ENCODE measurements at regions not wholly inside any gene's neighbourhood (a gene's known extent, or its start where the extent isn't known, plus 50 kb on each side); places are given as distances from the start of the nearest gene placed in this dataset.
A peak's percentile ranks its signal among the peaks of the same experiment; 100 is the strongest.

DNA sequence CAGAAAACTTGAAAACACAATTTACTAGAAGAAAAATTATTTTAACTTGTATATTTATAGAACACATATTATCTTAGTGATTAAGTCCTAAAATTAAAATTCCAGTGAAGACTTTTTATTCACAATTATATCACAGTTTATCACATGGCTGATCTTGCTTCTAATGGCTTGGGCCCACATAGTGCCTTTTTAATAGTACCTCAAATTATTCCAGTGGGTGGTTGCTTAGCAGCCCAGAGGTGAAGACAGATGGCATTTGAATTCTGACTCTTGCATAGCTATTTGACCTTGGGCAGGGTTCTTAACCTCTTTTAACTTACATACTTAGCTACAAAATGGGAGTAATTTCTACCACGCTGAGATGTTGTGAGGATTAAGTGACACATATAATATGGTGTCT, 214.7 kb upstream of the SGO1 start:
- no peaks in the 10 kb centered on the region for H3K9me3 ChIP-seq
- H3K27ac ChIP-seq: peak overlapping the region in 1 of 2 donors; percentile 14
- no peaks in the 10 kb centered on the region for H3K27me3 ChIP-seq
- no peak for DNase-seq (ENCODE audit: low spot score in 2 of 2)
- intact Hi-C loops (cut with DNase I): no loop called here
- no peak overlapping the region for H3K4me3 ChIP-seq
- H3K4me1 ChIP-seq: no peaks in the 10 kb centered on the region
- no peaks in the 10 kb centered on the region for H3K36me3 ChIP-seq
- TF ChIP-seq CTCF (IDR thresholded peaks at IDR 0.05): no peak

- Histone ChIP-seq H3K27ac (no peak overlapping the region), H3K4me1 (no peaks in the 10 kb centered on the region), H3K4me3 (no peak overlapping the region), H3K36me3 (no peaks in the 10 kb centered on the region), H3K9me3 (no peaks in the 10 kb centered on the region), H3K27me3 (no peaks in the 10 kb centered on the region)
- no peak for DNase-seq (ENCODE audit: low spot score in 2 of 2)
- intact Hi-C loops (cut with DNase I): no loop called here
- no peak for TF ChIP-seq CTCF (IDR thresholded peaks at IDR 0.05)
Measured at GRCh38 chr3:20400281-20400680, 214.3 kb upstream of the SGO1 start.

- Histone ChIP-seq H3K9me3 (no peaks in the 10 kb centered on the region), H3K27me3 (no peaks in the 10 kb centered on the region), H3K36me3 (no peaks in the 10 kb centered on the region), H3K4me3 (no peak overlapping the region), H3K27ac (no peak overlapping the region), H3K4me1 (no peaks in the 10 kb centered on the region)
- TF ChIP-seq CTCF (IDR thresholded peaks at IDR 0.05): no peak
- no peak for DNase-seq (ENCODE audit: low spot score in 2 of 2)
- intact Hi-C loops (cut with DNase I): no loop called here
Measured at GRCh38 chr3:20396335-20396734, 210.3 kb upstream of the SGO1 start.

DNA sequence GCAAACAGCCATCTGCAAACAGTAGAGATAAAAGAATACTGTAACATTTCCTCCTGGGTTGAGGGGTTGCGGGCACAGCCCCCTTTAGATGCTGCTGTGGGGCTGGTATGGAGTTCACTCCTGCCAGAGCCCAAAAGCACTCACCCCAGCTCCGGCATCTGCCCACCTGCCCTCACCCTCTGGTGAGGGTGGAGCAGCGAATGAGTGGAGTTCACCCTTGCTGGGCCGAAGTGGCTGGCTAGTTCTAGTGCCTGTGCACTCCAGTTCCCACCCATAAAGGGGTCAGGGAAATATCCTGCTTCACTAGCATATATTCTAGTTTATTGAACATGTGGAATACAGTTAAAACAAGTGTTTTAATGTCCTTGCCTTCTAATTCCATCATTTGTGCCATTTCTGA, 209.7 kb upstream of the SGO1 start:
- Histone ChIP-seq H3K27me3 (no peaks in the 10 kb centered on the region), H3K27ac (no peak overlapping the region), H3K4me3 (no peak overlapping the region), H3K9me3 (no peaks in the 10 kb centered on the region), H3K4me1 (no peaks in the 10 kb centered on the region), H3K36me3 (no peaks in the 10 kb centered on the region)
- DNase-seq (ENCODE audit: low spot score in 2 of 2): no peak
- TF ChIP-seq CTCF (IDR thresholded peaks at IDR 0.05): no peak
- intact Hi-C loops (cut with DNase I): no loop called here

DNA sequence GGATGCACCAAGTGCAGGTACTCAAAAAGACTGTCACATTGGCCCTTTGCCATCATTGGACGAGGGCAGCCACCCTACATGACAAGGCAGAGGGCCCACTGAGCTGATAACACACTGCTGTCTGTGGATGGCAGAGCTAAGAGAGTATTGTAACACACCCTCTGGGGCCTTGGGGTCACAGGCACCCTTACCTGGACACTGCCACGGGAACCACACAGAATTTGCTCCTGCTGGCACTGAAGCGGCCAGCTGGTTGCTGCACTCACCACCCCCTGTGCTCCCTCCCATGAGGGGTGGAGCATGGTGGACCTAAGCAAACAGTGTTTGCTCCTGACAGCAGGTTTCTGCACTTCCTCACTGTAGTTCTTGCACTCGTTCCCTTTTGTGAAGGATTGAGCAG, 208.2 kb upstream of the SGO1 start:
- Histone ChIP-seq H3K4me3 (no peak overlapping the region), H3K27ac (no peak overlapping the region), H3K4me1 (no peaks in the 10 kb centered on the region), H3K9me3 (no peaks in the 10 kb centered on the region), H3K27me3 (no peaks in the 10 kb centered on the region), H3K36me3 (no peaks in the 10 kb centered on the region)
- intact Hi-C loops (cut with DNase I): no loop called here
- DNase-seq (ENCODE audit: low spot score in 2 of 2): no peak
- no peak for TF ChIP-seq CTCF (IDR thresholded peaks at IDR 0.05)

GRCh38 chr3:20391644-20392043, 205.6 kb upstream of the SGO1 start:
- no peak for DNase-seq (ENCODE audit: low spot score in 2 of 2)
- H3K27me3 ChIP-seq: no peaks in the 10 kb centered on the region
- TF ChIP-seq CTCF (IDR thresholded peaks at IDR 0.05): no peak
- no peak overlapping the region for H3K4me3 ChIP-seq
- H3K27ac ChIP-seq: no peak overlapping the region
- no peaks in the 10 kb centered on the region for H3K9me3 ChIP-seq
- no peaks in the 10 kb centered on the region for H3K36me3 ChIP-seq
- H3K4me1 ChIP-seq: no peaks in the 10 kb centered on the region
- intact Hi-C loops (cut with DNase I): no loop called here

Measured in ascending aorta (tissue), 2 donors.